Stimulated activated naive CD8-positive, alpha-beta T cell treated with anti-CD3 and anti-CD28 coated beads, Interleukin-15, Interleukin-2, amounts not matched to agents 100 ng/mL and 50 ng/mL, for 24 hours (primary cell): ENCODE measurements at regions not wholly inside any gene's neighbourhood (a gene's known extent, or its start where the extent isn't known, plus 50 kb on each side); places are given as distances from the start of the nearest gene placed in this dataset.
A peak's percentile ranks its signal among the peaks of the same experiment; 100 is the strongest.
"Not testable (repeated sequence)": the region's sequence is repeated elsewhere in the genome, so short reads cannot be mapped to it uniquely, and the experiment has no call there.

Experiments used
- H3K27ac Mint-ChIP-seq: one replicate; pipeline ENCODE4 v1.8.0; 2021; ENCODE audit warnings: mild to moderate bottlenecking, mixed read lengths
- H3K27me3 Mint-ChIP-seq: one replicate; pipeline ENCODE4 v1.8.0; 2021; ENCODE audit warnings: mixed read lengths
- H3K36me3 Mint-ChIP-seq: one replicate; pipeline ENCODE4 v1.8.0; 2021; ENCODE audit warnings: low read depth, mixed read lengths
- H3K4me1 Mint-ChIP-seq: one replicate; pipeline ENCODE4 v1.8.0; 2021; ENCODE audit warnings: low read depth, mixed read lengths
- H3K4me3 Mint-ChIP-seq: one replicate; pipeline ENCODE4 v1.8.0; 2021; ENCODE audit warnings: mild to moderate bottlenecking, mixed read lengths
- H3K9me3 Mint-ChIP-seq: one replicate; pipeline ENCODE4 v1.8.0; 2021; ENCODE audit warnings: mixed read lengths

- Mint-ChIP-seq H3K9me3 (no peaks in the 10 kb centered on the region), H3K27me3 (peaks cover 5% of the 10 kb centered on the region), H3K27ac (no peak overlapping the region), H3K36me3 (no peaks in the 10 kb centered on the region), H3K4me1 (no peaks in the 10 kb centered on the region), H3K4me3 (no peak overlapping the region)
Measured at GRCh38 chrX:101823236-101823635, 108.6 kb downstream of the ZMAT1 start.

- H3K36me3 Mint-ChIP-seq, H3K9me3 Mint-ChIP-seq, H3K4me1 Mint-ChIP-seq, H3K27ac Mint-ChIP-seq, H3K27me3 Mint-ChIP-seq, H3K4me3 Mint-ChIP-seq: not testable (repeated sequence)
Measured at GRCh38 chrX:101817739-101818138, 114.1 kb downstream of the ZMAT1 start.

GRCh38 chrX:101813200-101813599, 118.6 kb downstream of the ZMAT1 start:
- H3K9me3 Mint-ChIP-seq = no peaks in the 10 kb centered on the region
- H3K36me3 Mint-ChIP-seq = no peaks in the 10 kb centered on the region
- H3K27me3 Mint-ChIP-seq = no peaks in the 10 kb centered on the region

GRCh38 chrX:101803451-101803850, 128.4 kb downstream of the ZMAT1 start:
- no peak overlapping the region for H3K4me3 Mint-ChIP-seq
- no peak overlapping the region for H3K27ac Mint-ChIP-seq
- no peaks in the 10 kb centered on the region for H3K4me1 Mint-ChIP-seq
- H3K36me3 Mint-ChIP-seq = no peaks in the 10 kb centered on the region
- no peaks in the 10 kb centered on the region for H3K9me3 Mint-ChIP-seq
- no peaks in the 10 kb centered on the region for H3K27me3 Mint-ChIP-seq

More at GRCh38 chrX:101813200-101813599, 118.6 kb downstream of the ZMAT1 start:
- Mint-ChIP-seq H3K4me1 (no peaks in the 10 kb centered on the region), H3K27ac (no peak overlapping the region), H3K4me3 (no peak overlapping the region)

- Mint-ChIP-seq H3K27ac (no peak overlapping the region), H3K9me3 (no peaks in the 10 kb centered on the region), H3K4me1 (no peaks in the 10 kb centered on the region), H3K27me3 (no peaks in the 10 kb centered on the region), H3K36me3 (no peaks in the 10 kb centered on the region), H3K4me3 (peak overlapping the region; percentile 70)
Measured at GRCh38 chrX:101799387-101799786, 132.4 kb downstream of the ZMAT1 start.

- no peak overlapping the region for H3K4me3 Mint-ChIP-seq
- H3K27ac Mint-ChIP-seq = no peak overlapping the region
- no peaks in the 10 kb centered on the region for H3K9me3 Mint-ChIP-seq
- no peaks in the 10 kb centered on the region for H3K4me1 Mint-ChIP-seq
- H3K36me3 Mint-ChIP-seq = no peaks in the 10 kb centered on the region
- no peaks in the 10 kb centered on the region for H3K27me3 Mint-ChIP-seq
Measured at GRCh38 chrX:101787934-101788333, 128.3 kb upstream of the ARMCX2 start.

- H3K4me1 Mint-ChIP-seq = no peaks in the 10 kb centered on the region
- H3K27ac Mint-ChIP-seq = no peak overlapping the region
- no peak overlapping the region for H3K4me3 Mint-ChIP-seq
- no peaks in the 10 kb centered on the region for H3K9me3 Mint-ChIP-seq
- H3K36me3 Mint-ChIP-seq = no peaks in the 10 kb centered on the region
- H3K27me3 Mint-ChIP-seq = no peaks in the 10 kb centered on the region
Measured at GRCh38 chrX:101785142-101785541, 125.5 kb upstream of the ARMCX2 start.

GRCh38 chrX:101780421-101780820, 120.8 kb upstream of the ARMCX2 start:
- H3K27ac Mint-ChIP-seq, H3K9me3 Mint-ChIP-seq, H3K36me3 Mint-ChIP-seq, H3K4me1 Mint-ChIP-seq, H3K4me3 Mint-ChIP-seq, H3K27me3 Mint-ChIP-seq: not testable (repeated sequence)

- no peaks in the 10 kb centered on the region for H3K9me3 Mint-ChIP-seq
- H3K27me3 Mint-ChIP-seq = peaks cover 12% of the 10 kb centered on the region
- no peak overlapping the region for H3K27ac Mint-ChIP-seq
- no peak overlapping the region for H3K4me3 Mint-ChIP-seq
- no peaks in the 10 kb centered on the region for H3K4me1 Mint-ChIP-seq
- H3K36me3 Mint-ChIP-seq = no peaks in the 10 kb centered on the region
Measured at GRCh38 chrX:101774340-101774739, 114.7 kb upstream of the ARMCX2 start.

GRCh38 chrX:101764538-101764937, 104.9 kb upstream of the ARMCX2 start:
- Mint-ChIP-seq H3K36me3 (no peaks in the 10 kb centered on the region), H3K4me3 (no peak overlapping the region), H3K27me3 (peaks cover 7% of the 10 kb centered on the region), H3K4me1 (no peaks in the 10 kb centered on the region), H3K9me3 (no peaks in the 10 kb centered on the region), H3K27ac (no peak overlapping the region)

GRCh38 chrX:101759000-101759399, 99.3 kb upstream of the ARMCX2 start:
- Mint-ChIP-seq H3K4me1 (no peaks in the 10 kb centered on the region), H3K27ac (no peak overlapping the region), H3K9me3 (no peaks in the 10 kb centered on the region), H3K36me3 (no peaks in the 10 kb centered on the region), H3K27me3 (peaks cover 10% of the 10 kb centered on the region), H3K4me3 (no peak overlapping the region)

GRCh38 chrX:101750744-101751143, 91.1 kb upstream of the ARMCX2 start:
- no peaks in the 10 kb centered on the region for H3K36me3 Mint-ChIP-seq
- H3K4me3 Mint-ChIP-seq = no peak overlapping the region
- H3K4me1 Mint-ChIP-seq = no peaks in the 10 kb centered on the region
- no peak overlapping the region for H3K27ac Mint-ChIP-seq
- H3K27me3 Mint-ChIP-seq = peaks cover 27% of the 10 kb centered on the region
- H3K9me3 Mint-ChIP-seq = no peaks in the 10 kb centered on the region

- Mint-ChIP-seq H3K36me3 (no peaks in the 10 kb centered on the region), H3K4me3 (no peak overlapping the region)
Measured at GRCh38 chrX:101749436-101749835, 89.8 kb upstream of the ARMCX2 start.

GRCh38 chrX:101745046-101745445, 85.4 kb upstream of the ARMCX2 start:
- Mint-ChIP-seq H3K9me3 (no peaks in the 10 kb centered on the region), H3K36me3 (no peaks in the 10 kb centered on the region), H3K4me1 (no peaks in the 10 kb centered on the region), H3K27me3 (peaks cover 22% of the 10 kb centered on the region), H3K27ac (no peak overlapping the region), H3K4me3 (no peak overlapping the region)

More at GRCh38 chrX:101749436-101749835, 89.8 kb upstream of the ARMCX2 start:
- Mint-ChIP-seq H3K27me3 (peaks cover 32% of the 10 kb centered on the region), H3K4me1 (no peaks in the 10 kb centered on the region), H3K9me3 (no peaks in the 10 kb centered on the region), H3K27ac (no peak overlapping the region)

- Mint-ChIP-seq H3K4me1 (no peaks in the 10 kb centered on the region), H3K36me3 (no peaks in the 10 kb centered on the region), H3K27me3 (peaks cover 22% of the 10 kb centered on the region), H3K4me3 (no peak overlapping the region), H3K9me3 (no peaks in the 10 kb centered on the region), H3K27ac (no peak overlapping the region)
Measured at GRCh38 chrX:101744085-101744484, 84.4 kb upstream of the ARMCX2 start.

GRCh38 chrX:101740642-101741041, 81.0 kb upstream of the ARMCX2 start:
- H3K27ac Mint-ChIP-seq = no peak overlapping the region

GRCh38 chrX:101738867-101739266, 79.2 kb upstream of the ARMCX2 start:
- H3K4me1 Mint-ChIP-seq, H3K27me3 Mint-ChIP-seq, H3K4me3 Mint-ChIP-seq, H3K27ac Mint-ChIP-seq, H3K36me3 Mint-ChIP-seq, H3K9me3 Mint-ChIP-seq: not testable (repeated sequence)

More at GRCh38 chrX:101740642-101741041, 81.0 kb upstream of the ARMCX2 start:
- Mint-ChIP-seq H3K27me3 (peaks cover 12% of the 10 kb centered on the region), H3K9me3 (no peaks in the 10 kb centered on the region), H3K4me1 (no peaks in the 10 kb centered on the region), H3K4me3 (no peak overlapping the region), H3K36me3 (no peaks in the 10 kb centered on the region)
